Stimulated activated naive CD8-positive, alpha-beta T cell treated with anti-CD3 and anti-CD28 coated beads, Interleukin-15, Interleukin-2, amounts not matched to agents 100 ng/mL and 50 ng/mL, for 24 hours (primary cell): ENCODE measurements at regions not wholly inside any gene's neighbourhood (a gene's known extent, or its start where the extent isn't known, plus 50 kb on each side); places are given as distances from the start of the nearest gene placed in this dataset.

ENCODE experiments used
- H3K27ac Mint-ChIP-seq: one replicate; pipeline ENCODE4 v1.8.0; 2021; ENCODE audit warnings: mild to moderate bottlenecking, mixed read lengths
- H3K27me3 Mint-ChIP-seq: one replicate; pipeline ENCODE4 v1.8.0; 2021; ENCODE audit warnings: mixed read lengths
- H3K36me3 Mint-ChIP-seq: one replicate; pipeline ENCODE4 v1.8.0; 2021; ENCODE audit warnings: low read depth, mixed read lengths
- H3K4me1 Mint-ChIP-seq: one replicate; pipeline ENCODE4 v1.8.0; 2021; ENCODE audit warnings: low read depth, mixed read lengths
- H3K4me3 Mint-ChIP-seq: one replicate; pipeline ENCODE4 v1.8.0; 2021; ENCODE audit warnings: mild to moderate bottlenecking, mixed read lengths
- H3K9me3 Mint-ChIP-seq: one replicate; pipeline ENCODE4 v1.8.0; 2021; ENCODE audit warnings: mixed read lengths

DNA sequence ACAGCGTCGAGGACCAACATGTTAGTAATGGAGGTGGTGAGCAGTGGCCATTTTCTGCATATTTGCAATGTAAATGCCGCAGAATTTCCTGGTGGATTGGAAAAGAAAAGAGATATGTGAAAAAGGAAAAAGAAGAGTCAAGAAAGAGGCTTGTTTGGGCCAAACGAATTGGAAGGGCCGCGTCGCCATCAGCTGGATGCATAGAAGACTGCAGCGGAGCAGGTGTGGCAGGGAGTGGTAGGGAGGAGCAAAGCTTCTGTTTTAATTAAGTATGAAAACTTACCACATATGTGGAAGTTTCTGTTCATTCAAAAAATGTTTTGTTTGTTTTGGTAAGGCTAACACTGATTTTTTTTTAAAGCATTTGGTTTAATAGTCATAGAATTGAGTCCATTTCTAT, 690.7 kb downstream of the NCAM2 start:
- H3K36me3 Mint-ChIP-seq, result no peaks in the 10 kb centered on the region
- H3K9me3 Mint-ChIP-seq, result peaks cover under 1% of the 10 kb centered on the region
- H3K27me3 Mint-ChIP-seq, result no peaks in the 10 kb centered on the region
- H3K4me1 Mint-ChIP-seq, result no peaks in the 10 kb centered on the region
- no peak overlapping the region for H3K27ac Mint-ChIP-seq
- no peak overlapping the region for H3K4me3 Mint-ChIP-seq

DNA sequence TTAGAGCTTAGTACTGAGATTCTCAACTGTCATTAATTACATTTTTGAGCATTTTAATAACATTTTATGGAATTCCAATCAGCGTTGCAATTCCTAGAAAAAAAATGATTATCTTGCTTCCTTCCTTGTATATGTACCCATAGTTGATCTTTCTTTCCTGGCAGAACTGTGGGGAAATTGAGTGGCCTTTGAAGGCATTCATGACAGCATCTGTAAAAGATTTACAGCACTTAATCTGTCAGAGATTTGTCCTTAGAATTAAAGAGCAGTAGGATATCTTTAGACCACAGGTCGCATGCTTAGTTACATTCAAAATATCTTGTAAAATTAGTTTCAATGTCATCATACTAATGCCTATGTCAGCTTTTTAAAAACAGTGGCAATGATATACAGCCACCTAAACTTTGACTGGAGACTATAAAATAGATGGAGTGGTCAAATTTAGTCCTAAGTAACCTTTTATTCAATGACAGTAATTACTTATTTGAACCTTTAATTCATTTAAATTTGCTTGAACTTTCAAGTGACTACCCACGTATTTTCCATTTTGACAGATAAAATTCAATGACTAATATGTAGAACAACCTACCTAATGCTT, 692.0 kb downstream of the NCAM2 start:
- Mint-ChIP-seq H3K27me3 (no peaks in the 10 kb centered on the region), H3K36me3 (no peaks in the 10 kb centered on the region), H3K27ac (no peak overlapping the region), H3K9me3 (no peaks in the 10 kb centered on the region), H3K4me3 (no peak overlapping the region), H3K4me1 (no peaks in the 10 kb centered on the region)

GRCh38 chr21:21712748-21713520, 714.7 kb downstream of the NCAM2 start:
- Mint-ChIP-seq H3K36me3 (no peaks in the 10 kb centered on the region), H3K9me3 (peaks cover 5% of the 10 kb centered on the region), H3K27me3 (no peaks in the 10 kb centered on the region), H3K4me1 (no peaks in the 10 kb centered on the region), H3K27ac (no peak overlapping the region), H3K4me3 (no peak overlapping the region)

GRCh38 chr21:21713651-21714180, 715.5 kb downstream of the NCAM2 start:
- H3K4me3 Mint-ChIP-seq, result no peak overlapping the region
- H3K9me3 Mint-ChIP-seq, result peaks cover 5% of the 10 kb centered on the region
- H3K27ac Mint-ChIP-seq, result no peak overlapping the region
- no peaks in the 10 kb centered on the region for H3K36me3 Mint-ChIP-seq
- no peaks in the 10 kb centered on the region for H3K27me3 Mint-ChIP-seq
- no peaks in the 10 kb centered on the region for H3K4me1 Mint-ChIP-seq

GRCh38 chr21:21714426-21714825, 716.2 kb downstream of the NCAM2 start:
- Mint-ChIP-seq H3K27ac (no peak overlapping the region), H3K9me3 (peaks cover 5% of the 10 kb centered on the region), H3K4me1 (no peaks in the 10 kb centered on the region), H3K4me3 (no peak overlapping the region), H3K36me3 (no peaks in the 10 kb centered on the region), H3K27me3 (no peaks in the 10 kb centered on the region)

- Mint-ChIP-seq H3K4me1 (no peaks in the 10 kb centered on the region), H3K27me3 (no peaks in the 10 kb centered on the region), H3K4me3 (no peak overlapping the region), H3K27ac (no peak overlapping the region), H3K9me3 (peaks cover 5% of the 10 kb centered on the region), H3K36me3 (no peaks in the 10 kb centered on the region)
Measured at GRCh38 chr21:21715266-21715969, 717.2 kb downstream of the NCAM2 start.

- no peaks in the 10 kb centered on the region for H3K36me3 Mint-ChIP-seq
- H3K27ac Mint-ChIP-seq, result no peak overlapping the region
- H3K4me3 Mint-ChIP-seq, result no peak overlapping the region
- H3K27me3 Mint-ChIP-seq, result no peaks in the 10 kb centered on the region
- H3K4me1 Mint-ChIP-seq, result no peaks in the 10 kb centered on the region
- no peaks in the 10 kb centered on the region for H3K9me3 Mint-ChIP-seq
Measured at GRCh38 chr21:21722731-21723130, 724.5 kb downstream of the NCAM2 start.

GRCh38 chr21:21730512-21730911, 732.3 kb downstream of the NCAM2 start:
- no peaks in the 10 kb centered on the region for H3K27me3 Mint-ChIP-seq
- H3K36me3 Mint-ChIP-seq, result no peaks in the 10 kb centered on the region
- H3K9me3 Mint-ChIP-seq, result peaks cover 8% of the 10 kb centered on the region
- H3K27ac Mint-ChIP-seq, result no peak overlapping the region
- no peak overlapping the region for H3K4me3 Mint-ChIP-seq
- no peaks in the 10 kb centered on the region for H3K4me1 Mint-ChIP-seq

- Mint-ChIP-seq H3K4me3 (no peak overlapping the region), H3K9me3 (peaks cover 11% of the 10 kb centered on the region), H3K27ac (no peak overlapping the region), H3K36me3 (no peaks in the 10 kb centered on the region), H3K4me1 (no peaks in the 10 kb centered on the region), H3K27me3 (no peaks in the 10 kb centered on the region)
Measured at GRCh38 chr21:21731626-21732025, 733.4 kb downstream of the NCAM2 start.

- Mint-ChIP-seq H3K36me3 (no peaks in the 10 kb centered on the region), H3K27ac (no peak overlapping the region), H3K9me3 (peaks cover 13% of the 10 kb centered on the region), H3K4me3 (no peak overlapping the region), H3K4me1 (no peaks in the 10 kb centered on the region), H3K27me3 (no peaks in the 10 kb centered on the region)
Measured at GRCh38 chr21:21734088-21734487, 735.9 kb downstream of the NCAM2 start.

GRCh38 chr21:21737186-21737585, 739.0 kb downstream of the NCAM2 start:
- Mint-ChIP-seq H3K27me3 (no peaks in the 10 kb centered on the region), H3K4me3 (no peak overlapping the region), H3K9me3 (peaks cover 5% of the 10 kb centered on the region), H3K27ac (no peak overlapping the region), H3K4me1 (no peaks in the 10 kb centered on the region), H3K36me3 (no peaks in the 10 kb centered on the region)

DNA sequence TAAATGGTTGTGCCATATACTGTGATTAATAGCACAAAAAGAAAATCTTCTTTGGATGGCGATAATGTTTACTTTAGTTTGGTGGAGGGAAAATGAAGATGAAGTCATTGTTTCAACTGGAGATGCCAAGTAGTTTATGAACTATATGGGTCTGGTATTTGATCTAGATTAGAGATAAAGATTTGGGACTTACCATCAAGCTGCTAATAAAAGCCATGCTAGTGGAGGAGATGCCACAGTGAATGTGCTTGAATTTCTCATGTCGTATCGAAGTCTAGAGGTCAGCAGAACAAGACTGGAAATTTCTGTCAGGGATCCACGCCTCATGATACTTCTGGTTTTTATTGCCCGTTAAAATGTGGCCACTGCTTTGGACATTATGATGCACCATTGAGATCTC, 742.0 kb downstream of the NCAM2 start:
- Mint-ChIP-seq H3K9me3 (peaks cover 9% of the 10 kb centered on the region), H3K27ac (no peak overlapping the region), H3K36me3 (no peaks in the 10 kb centered on the region), H3K4me1 (no peaks in the 10 kb centered on the region), H3K4me3 (no peak overlapping the region), H3K27me3 (no peaks in the 10 kb centered on the region)

GRCh38 chr21:21750124-21750825, 752.1 kb downstream of the NCAM2 start:
- H3K36me3 Mint-ChIP-seq, result no peaks in the 10 kb centered on the region
- peaks cover under 1% of the 10 kb centered on the region for H3K9me3 Mint-ChIP-seq
- no peak overlapping the region for H3K4me3 Mint-ChIP-seq
- H3K4me1 Mint-ChIP-seq, result no peaks in the 10 kb centered on the region
- no peak overlapping the region for H3K27ac Mint-ChIP-seq
- no peaks in the 10 kb centered on the region for H3K27me3 Mint-ChIP-seq

- H3K27ac Mint-ChIP-seq, result no peak overlapping the region
- no peaks in the 10 kb centered on the region for H3K27me3 Mint-ChIP-seq
- H3K4me3 Mint-ChIP-seq, result no peak overlapping the region
- no peaks in the 10 kb centered on the region for H3K36me3 Mint-ChIP-seq
- H3K4me1 Mint-ChIP-seq, result no peaks in the 10 kb centered on the region
- H3K9me3 Mint-ChIP-seq, result no peaks in the 10 kb centered on the region
Measured at GRCh38 chr21:21751286-21751685, 753.1 kb downstream of the NCAM2 start.

GRCh38 chr21:21762855-21763254, 764.6 kb downstream of the NCAM2 start:
- Mint-ChIP-seq H3K36me3 (no peaks in the 10 kb centered on the region), H3K4me1 (no peaks in the 10 kb centered on the region), H3K27me3 (no peaks in the 10 kb centered on the region), H3K27ac (no peak overlapping the region), H3K4me3 (no peak overlapping the region), H3K9me3 (peaks cover 4% of the 10 kb centered on the region)
